ENCODE measurements at regions not wholly inside any gene's neighbourhood (a gene's known extent, or its start where the extent isn't known, plus 50 kb on each side); places are given as distances from the start of the nearest gene placed in this dataset.

DNA sequence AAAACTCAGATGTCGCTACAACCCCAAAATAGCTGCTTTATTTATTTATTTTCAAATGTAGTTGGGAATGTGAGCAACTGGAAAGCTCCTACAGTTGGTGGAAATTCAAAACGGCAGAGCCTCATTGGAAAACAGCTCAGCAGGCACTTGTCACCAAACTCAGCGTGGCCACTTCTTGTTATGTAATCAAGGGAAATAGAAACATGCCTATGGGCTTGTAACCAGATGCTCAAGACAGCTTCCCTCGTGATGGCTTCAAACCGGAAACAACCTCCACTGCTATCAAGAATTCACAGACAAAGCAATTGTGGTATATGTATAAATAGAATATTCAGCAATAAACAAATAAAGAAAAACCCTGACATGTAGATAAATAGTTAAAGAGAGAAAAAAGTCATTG is 627.8 kb upstream of the SLC10A2 start:
- H3K36me3 Mint-ChIP-seq (ENCODE audit: low read depth): no peaks in the 10 kb centered on the region
- no peak overlapping the region for H3K4me3 Mint-ChIP-seq
- no peaks in the 10 kb centered on the region for H3K4me1 Mint-ChIP-seq
- TF ChIP-seq, protein P1, sequence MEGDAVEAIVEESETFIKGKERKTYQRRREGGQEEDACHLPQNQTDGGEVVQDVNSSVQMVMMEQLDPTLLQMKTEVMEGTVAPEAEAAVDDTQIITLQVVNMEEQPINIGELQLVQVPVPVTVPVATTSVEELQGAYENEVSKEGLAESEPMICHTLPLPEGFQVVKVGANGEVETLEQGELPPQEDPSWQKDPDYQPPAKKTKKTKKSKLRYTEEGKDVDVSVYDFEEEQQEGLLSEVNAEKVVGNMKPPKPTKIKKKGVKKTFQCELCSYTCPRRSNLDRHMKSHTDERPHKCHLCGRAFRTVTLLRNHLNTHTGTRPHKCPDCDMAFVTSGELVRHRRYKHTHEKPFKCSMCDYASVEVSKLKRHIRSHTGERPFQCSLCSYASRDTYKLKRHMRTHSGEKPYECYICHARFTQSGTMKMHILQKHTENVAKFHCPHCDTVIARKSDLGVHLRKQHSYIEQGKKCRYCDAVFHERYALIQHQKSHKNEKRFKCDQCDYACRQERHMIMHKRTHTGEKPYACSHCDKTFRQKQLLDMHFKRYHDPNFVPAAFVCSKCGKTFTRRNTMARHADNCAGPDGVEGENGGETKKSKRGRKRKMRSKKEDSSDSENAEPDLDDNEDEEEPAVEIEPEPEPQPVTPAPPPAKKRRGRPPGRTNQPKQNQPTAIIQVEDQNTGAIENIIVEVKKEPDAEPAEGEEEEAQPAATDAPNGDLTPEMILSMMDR (IDR thresholded peaks at IDR 0.05; ENCODE audit: unreplicated experiment in 3 of 3): no peak
- no peaks in the 10 kb centered on the region for H3K9me3 Mint-ChIP-seq
- H3K27ac Mint-ChIP-seq: no peak overlapping the region
- H3K27me3 Mint-ChIP-seq (ENCODE audit: low read depth): peaks cover 5% of the 10 kb centered on the region

- no peak overlapping the region for H3K4me3 Mint-ChIP-seq
- TF ChIP-seq, protein P1 (IDR thresholded peaks at IDR 0.05; ENCODE audit: unreplicated experiment in 3 of 3): no peak
- H3K9me3 Mint-ChIP-seq: peaks cover 3% of the 10 kb centered on the region
- H3K36me3 Mint-ChIP-seq (ENCODE audit: low read depth): no peaks in the 10 kb centered on the region
- no peak overlapping the region for H3K27ac Mint-ChIP-seq
- peaks cover 4% of the 10 kb centered on the region for H3K27me3 Mint-ChIP-seq (ENCODE audit: low read depth)
- H3K4me1 Mint-ChIP-seq: no peaks in the 10 kb centered on the region
Measured at GRCh38 chr13:103692442-103692841, 626.2 kb upstream of the SLC10A2 start.

DNA sequence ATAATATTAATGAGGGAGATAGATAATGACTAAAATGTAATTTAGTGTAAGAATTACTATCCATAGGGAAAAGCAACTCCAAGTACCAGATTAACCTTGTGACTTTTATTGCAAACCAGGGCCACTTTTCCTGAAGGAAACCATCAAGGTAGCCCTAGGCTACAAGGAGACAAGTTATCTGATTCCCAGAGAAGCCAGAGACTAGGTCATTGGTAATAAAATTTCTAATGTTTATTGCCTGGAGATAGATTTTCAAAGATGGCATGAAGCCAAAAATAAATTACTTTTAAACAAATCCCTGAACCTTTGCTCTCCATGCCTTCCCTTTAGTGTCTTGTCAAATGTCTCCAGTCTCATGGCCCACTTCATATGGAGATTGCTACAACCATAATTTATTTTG is 610.1 kb upstream of the SLC10A2 start:
- Mint-ChIP-seq H3K27ac (no peak overlapping the region), H3K27me3 (ENCODE audit: low read depth) (no peaks in the 10 kb centered on the region), H3K4me3 (no peak overlapping the region), H3K36me3 (ENCODE audit: low read depth) (no peaks in the 10 kb centered on the region), H3K4me1 (no peaks in the 10 kb centered on the region), H3K9me3 (no peaks in the 10 kb centered on the region)
- TF ChIP-seq, protein P1 (IDR thresholded peaks at IDR 0.05; ENCODE audit: unreplicated experiment in 3 of 3): no peak

GRCh38 chr13:103671547-103671946 is 605.3 kb upstream of the SLC10A2 start:
- H3K4me1 Mint-ChIP-seq: no peaks in the 10 kb centered on the region

DNA sequence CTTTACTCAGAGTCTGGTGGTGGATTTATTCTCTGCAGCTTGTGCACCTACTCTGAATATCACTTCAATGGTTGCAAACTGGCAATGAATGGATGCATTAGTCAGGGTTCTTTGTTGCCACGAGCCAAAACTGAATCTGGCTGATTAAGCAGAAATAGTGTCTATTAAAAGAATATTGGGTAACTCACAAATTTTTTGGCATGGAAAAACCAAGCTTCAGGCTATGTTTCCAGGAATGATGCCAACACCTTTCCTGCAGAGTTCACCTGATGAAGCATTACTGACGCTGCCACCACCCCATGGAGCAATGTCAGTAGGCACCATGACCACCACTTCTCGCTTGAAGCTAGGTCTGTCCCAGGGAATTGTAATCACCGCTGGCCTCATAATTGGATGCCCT is 597.8 kb upstream of the SLC10A2 start:
- H3K4me1 Mint-ChIP-seq: no peaks in the 10 kb centered on the region
- TF ChIP-seq, protein P1 (IDR thresholded peaks at IDR 0.05; ENCODE audit: unreplicated experiment in 3 of 3): no peak

More at GRCh38 chr13:103671547-103671946, 605.3 kb upstream of the SLC10A2 start:
- Mint-ChIP-seq H3K27me3 (ENCODE audit: low read depth) (no peaks in the 10 kb centered on the region), H3K27ac (no peak overlapping the region), H3K9me3 (no peaks in the 10 kb centered on the region), H3K36me3 (ENCODE audit: low read depth) (no peaks in the 10 kb centered on the region), H3K4me3 (no peak overlapping the region)
- TF ChIP-seq, protein P1 (IDR thresholded peaks at IDR 0.05; ENCODE audit: unreplicated experiment in 3 of 3): no peak

DNA sequence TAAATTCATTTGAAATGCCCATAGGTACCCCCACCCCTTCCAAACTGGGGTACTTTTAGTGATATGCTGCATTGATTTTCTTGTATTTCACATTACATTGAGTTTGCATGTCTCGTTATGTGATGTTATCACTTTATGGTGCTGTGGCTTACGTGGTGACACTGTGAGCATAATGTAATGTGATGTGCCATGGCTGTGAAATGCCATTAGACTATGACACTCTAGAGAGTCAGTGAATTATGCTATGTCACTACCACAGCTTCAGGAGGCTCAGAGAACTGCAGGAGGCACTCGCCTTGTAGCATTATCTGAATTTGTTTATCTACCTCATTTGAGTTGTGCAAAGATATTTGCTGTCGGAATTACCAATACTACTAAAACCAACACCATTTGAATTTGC is 590.1 kb upstream of the SLC10A2 start:
- Mint-ChIP-seq H3K36me3 (ENCODE audit: low read depth) (no peaks in the 10 kb centered on the region), H3K27me3 (ENCODE audit: low read depth) (no peaks in the 10 kb centered on the region), H3K4me3 (no peak overlapping the region), H3K4me1 (no peaks in the 10 kb centered on the region), H3K9me3 (no peaks in the 10 kb centered on the region), H3K27ac (no peak overlapping the region)
- TF ChIP-seq, protein P1 (IDR thresholded peaks at IDR 0.05; ENCODE audit: unreplicated experiment in 3 of 3): no peak

More for the DNA sequence above, 597.8 kb upstream of the SLC10A2 start:
- H3K4me3 Mint-ChIP-seq: no peak overlapping the region
- peaks cover 6% of the 10 kb centered on the region for H3K9me3 Mint-ChIP-seq
- no peak overlapping the region for H3K27ac Mint-ChIP-seq
- no peaks in the 10 kb centered on the region for H3K27me3 Mint-ChIP-seq (ENCODE audit: low read depth)
- H3K36me3 Mint-ChIP-seq (ENCODE audit: low read depth): no peaks in the 10 kb centered on the region
